ENCODE measurements at regions not wholly inside any gene's neighbourhood (a gene's known extent, or its start where the extent isn't known, plus 50 kb on each side); places are given as distances from the start of the nearest gene placed in this dataset.

GRCh38 chr3:56876916-56877315, 75.2 kb upstream of the ARHGEF3 start:
- Mint-ChIP-seq H3K27me3 (ENCODE audit: low read depth) (no peaks in the 10 kb centered on the region), H3K27ac (no peak overlapping the region), H3K9me3 (peaks cover 9% of the 10 kb centered on the region; the same call in 1 of the 2 replicates), H3K4me1 (peaks cover 22% of the 10 kb centered on the region), H3K36me3 (no peaks in the 10 kb centered on the region), H3K4me3 (no peak overlapping the region)
- ATAC-seq (no peak), DNase-seq (ENCODE audit: low spot score) (no peak)
- ChIA-PET CTCF (interaction anchor here (0.6 to 2.4 kb wide), 4 partner anchors 9 to 98 kb away, joined by 3 to 11 read pairs (median 3); partner anchors contain the start of gene ARHGEF3), POLR2A (no interaction called here)
- TF ChIP-seq ZNF138 (CRISPR knock-in tag; conservative IDR thresholded peaks at IDR 0.05) (no peak), MLX (CRISPR knock-in tag; IDR thresholded peaks at IDR 0.05) (no peak), MAX (CRISPR knock-in tag; IDR thresholded peaks at IDR 0.05) (no peak), ARID4B (CRISPR knock-in tag; IDR thresholded peaks at IDR 0.05; ENCODE audit: borderline replicate concordance) (no peak), HMGA2 (CRISPR knock-in tag; IDR thresholded peaks at IDR 0.05) (no peak), E2F5 (CRISPR knock-in tag; IDR thresholded peaks at IDR 0.05) (no peak)

- peaks cover 22% of the 10 kb centered on the region for H3K4me1 Mint-ChIP-seq
- ATAC-seq (no peak), DNase-seq (ENCODE audit: low spot score) (no peak)
- CTCF ChIA-PET = no interaction called here
- H3K27me3 Mint-ChIP-seq (ENCODE audit: low read depth) = no peaks in the 10 kb centered on the region
- no peak overlapping the region for H3K4me3 Mint-ChIP-seq
- TF ChIP-seq AR (CRISPR knock-in tag; IDR thresholded peaks at IDR 0.05) = no peak
- no peak for TF ChIP-seq ESRRA (CRISPR knock-in tag; IDR thresholded peaks at IDR 0.05; ENCODE audit: borderline replicate concordance)
- TF ChIP-seq GRHL2 (CRISPR knock-in tag; IDR thresholded peaks at IDR 0.05; ENCODE audit: insufficient replicate concordance, severe bottlenecking) = no peak
- TF ChIP-seq ZNF281 (CRISPR knock-in tag; IDR thresholded peaks at IDR 0.05) = no peak
- peaks cover under 1% of the 10 kb centered on the region; the same call in 1 of the 2 replicates for H3K9me3 Mint-ChIP-seq
- POLR2A ChIA-PET = no interaction called here
- H3K27ac Mint-ChIP-seq = no peak overlapping the region
- H3K36me3 Mint-ChIP-seq = no peaks in the 10 kb centered on the region
Measured at GRCh38 chr3:56874269-56874668, 72.5 kb upstream of the ARHGEF3 start.
